DOHH2 (cell line): ENCODE measurements at regions not wholly inside any gene's neighbourhood (a gene's known extent, or its start where the extent isn't known, plus 50 kb on each side); places are given as distances from the start of the nearest gene placed in this dataset.

Experiments used
- EZH2phosphoT487 ChIP-seq: fragments of 200-600 bp; sonication (generic); IDR thresholded peaks from 2 replicates; pipeline ENCODE4 v1.6.1; 2017; ENCODE audit warnings: borderline replicate concordance, mild to moderate bottlenecking, antibody characterized with exemption, low read length, moderate library complexity, mixed read lengths
- TF ChIP-seq, protein P1 (sequence below): fragments of 200-600 bp; sonication (generic); IDR thresholded peaks from one replicate; pipeline ENCODE4 v1.5.1; 2014; ENCODE audit warnings: antibody characterized with exemption, mild to moderate bottlenecking, low read depth, low read length; ENCODE audit not compliant: poor library complexity, severe bottlenecking

GRCh38 chr2:67848551-67849285, 214.1 kb downstream of the C1D start:
- TF ChIP-seq, protein P1, sequence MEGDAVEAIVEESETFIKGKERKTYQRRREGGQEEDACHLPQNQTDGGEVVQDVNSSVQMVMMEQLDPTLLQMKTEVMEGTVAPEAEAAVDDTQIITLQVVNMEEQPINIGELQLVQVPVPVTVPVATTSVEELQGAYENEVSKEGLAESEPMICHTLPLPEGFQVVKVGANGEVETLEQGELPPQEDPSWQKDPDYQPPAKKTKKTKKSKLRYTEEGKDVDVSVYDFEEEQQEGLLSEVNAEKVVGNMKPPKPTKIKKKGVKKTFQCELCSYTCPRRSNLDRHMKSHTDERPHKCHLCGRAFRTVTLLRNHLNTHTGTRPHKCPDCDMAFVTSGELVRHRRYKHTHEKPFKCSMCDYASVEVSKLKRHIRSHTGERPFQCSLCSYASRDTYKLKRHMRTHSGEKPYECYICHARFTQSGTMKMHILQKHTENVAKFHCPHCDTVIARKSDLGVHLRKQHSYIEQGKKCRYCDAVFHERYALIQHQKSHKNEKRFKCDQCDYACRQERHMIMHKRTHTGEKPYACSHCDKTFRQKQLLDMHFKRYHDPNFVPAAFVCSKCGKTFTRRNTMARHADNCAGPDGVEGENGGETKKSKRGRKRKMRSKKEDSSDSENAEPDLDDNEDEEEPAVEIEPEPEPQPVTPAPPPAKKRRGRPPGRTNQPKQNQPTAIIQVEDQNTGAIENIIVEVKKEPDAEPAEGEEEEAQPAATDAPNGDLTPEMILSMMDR: no peak
- no peak for TF ChIP-seq EZH2phosphoT487
